Sigmoid colon (tissue), 4 donors: ENCODE measurements at regions not wholly inside any gene's neighbourhood (a gene's known extent, or its start where the extent isn't known, plus 50 kb on each side); places are given as distances from the start of the nearest gene placed in this dataset.

Experiments used
- EP300 ChIP-seq, 4 donors: sonication (generic); formaldehyde crosslinking; IDR thresholded peaks; one replicate each; pipeline ENCODE4 v1.6.1; 2017; ENCODE audit warnings: antibody characterized with exemption in 4 of 4
- POLR2A ChIP-seq, 2 donors: fragments of 450-650 bp; IDR thresholded peaks; one replicate each; pipeline ENCODE4 v1.6.1; 2016; ENCODE audit warnings: antibody characterized with exemption in 2 of 2, mild to moderate bottlenecking in 2 of 2, moderate library complexity in 2 of 2
- POLR2AphosphoS5 ChIP-seq, 4 donors: sonication (generic); formaldehyde crosslinking; IDR thresholded peaks; one replicate each; pipeline ENCODE4 v1.6.1; 2017; ENCODE audit warnings: antibody characterized with exemption in 4 of 4
- TF ChIP-seq, protein P1 (sequence below), 4 experiments: fragments of 450-650 bp in 3 of 4; fragments of 200-600 bp in 1 of 4; IDR thresholded peaks; one replicate each; pipeline ENCODE4 v1.5.1; 2016 to 2019; ENCODE audit warnings: antibody characterized with exemption in 4 of 4, mild to moderate bottlenecking in 3 of 4, moderate library complexity in 2 of 4

DNA sequence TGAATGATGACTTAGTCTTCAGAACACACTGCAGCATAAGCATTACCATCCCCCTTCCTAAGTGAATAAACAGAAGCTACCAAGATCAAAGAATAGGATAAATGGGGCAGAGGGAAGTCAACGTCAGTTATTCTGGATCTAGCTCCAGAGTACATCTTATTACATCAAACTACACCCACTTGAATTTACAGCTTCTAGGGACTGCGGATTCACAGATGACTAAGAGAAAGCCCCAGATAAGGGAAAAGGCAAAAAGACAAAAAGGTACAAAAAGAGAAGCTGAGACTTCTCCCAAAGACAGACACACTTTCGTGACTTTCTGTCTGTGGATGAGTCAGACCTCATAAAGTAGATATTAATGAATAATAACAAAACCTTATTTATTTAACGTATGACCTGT, 457.9 kb upstream of the BRINP1 start:
- TF ChIP-seq, protein P1, sequence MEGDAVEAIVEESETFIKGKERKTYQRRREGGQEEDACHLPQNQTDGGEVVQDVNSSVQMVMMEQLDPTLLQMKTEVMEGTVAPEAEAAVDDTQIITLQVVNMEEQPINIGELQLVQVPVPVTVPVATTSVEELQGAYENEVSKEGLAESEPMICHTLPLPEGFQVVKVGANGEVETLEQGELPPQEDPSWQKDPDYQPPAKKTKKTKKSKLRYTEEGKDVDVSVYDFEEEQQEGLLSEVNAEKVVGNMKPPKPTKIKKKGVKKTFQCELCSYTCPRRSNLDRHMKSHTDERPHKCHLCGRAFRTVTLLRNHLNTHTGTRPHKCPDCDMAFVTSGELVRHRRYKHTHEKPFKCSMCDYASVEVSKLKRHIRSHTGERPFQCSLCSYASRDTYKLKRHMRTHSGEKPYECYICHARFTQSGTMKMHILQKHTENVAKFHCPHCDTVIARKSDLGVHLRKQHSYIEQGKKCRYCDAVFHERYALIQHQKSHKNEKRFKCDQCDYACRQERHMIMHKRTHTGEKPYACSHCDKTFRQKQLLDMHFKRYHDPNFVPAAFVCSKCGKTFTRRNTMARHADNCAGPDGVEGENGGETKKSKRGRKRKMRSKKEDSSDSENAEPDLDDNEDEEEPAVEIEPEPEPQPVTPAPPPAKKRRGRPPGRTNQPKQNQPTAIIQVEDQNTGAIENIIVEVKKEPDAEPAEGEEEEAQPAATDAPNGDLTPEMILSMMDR (IDR thresholded peaks at IDR 0.05): no peak
- no peak for TF ChIP-seq EP300 (IDR thresholded peaks at IDR 0.05)
- TF ChIP-seq POLR2AphosphoS5 (IDR thresholded peaks at IDR 0.05): no peak
- TF ChIP-seq POLR2A (IDR thresholded peaks at IDR 0.05): no peak
